GM18951 (cell line): ENCODE measurements at regions not wholly inside any gene's neighbourhood (a gene's known extent, or its start where the extent isn't known, plus 50 kb on each side); places are given as distances from the start of the nearest gene placed in this dataset.

Experiments
- POLR2A ChIP-seq: IDR thresholded peaks from 4 replicates; pipeline ENCODE4 v1.6.1; 2011; ENCODE audit warnings: mild to moderate bottlenecking; ENCODE audit not compliant: insufficient read length, insufficient read depth; ENCODE audit errors: extremely low read depth
- in situ Hi-C: fragments of 300-500 bp; cut with MboI; formaldehyde crosslinking; loops from one replicate; pipeline ENCODE4 v1.12.0; 2022; ENCODE audit warnings: low sequenced_read_pairs, mixed read lengths, inconsistent platforms; ENCODE audit not compliant: unreplicated experiment

GRCh38 chr2:226625946-226626345, 173.7 kb downstream of the IRS1 start:
- TF ChIP-seq POLR2A = no peak
- in situ Hi-C loops = no loop called here

- TF ChIP-seq POLR2A = no peak
- in situ Hi-C loops = no loop called here
These were observed 175.8 kb downstream of the IRS1 start for GRCh38 chr2:226623587-226624368.

- in situ Hi-C loops = no loop called here
- no peak for TF ChIP-seq POLR2A
These were observed 177.1 kb downstream of the IRS1 start for GRCh38 chr2:226622484-226622883.

- TF ChIP-seq POLR2A = no peak
- in situ Hi-C loops = no loop called here
These were observed 179.4 kb downstream of the IRS1 start for GRCh38 chr2:226620176-226620575.

GRCh38 chr2:226619707-226620106, 179.9 kb downstream of the IRS1 start:
- no peak for TF ChIP-seq POLR2A
- in situ Hi-C loops = no loop called here

GRCh38 chr2:226618875-226619605, 180.6 kb downstream of the IRS1 start:
- in situ Hi-C loops = no loop called here
- no peak for TF ChIP-seq POLR2A

- in situ Hi-C loops = no loop called here
- no peak for TF ChIP-seq POLR2A
These were observed 181.1 kb downstream of the IRS1 start for GRCh38 chr2:226618544-226618874.

GRCh38 chr2:226615891-226616290, 183.7 kb downstream of the IRS1 start:
- in situ Hi-C loops = no loop called here
- no peak for TF ChIP-seq POLR2A

GRCh38 chr2:226611944-226612318, 187.7 kb downstream of the IRS1 start:
- in situ Hi-C loops = no loop called here
- no peak for TF ChIP-seq POLR2A

- TF ChIP-seq POLR2A = no peak
- in situ Hi-C loops = no loop called here
These were observed 188.2 kb downstream of the IRS1 start for GRCh38 chr2:226611196-226611943.

- in situ Hi-C loops = no loop called here
- no peak for TF ChIP-seq POLR2A
These were observed 190.3 kb downstream of the IRS1 start for GRCh38 chr2:226609366-226609765.

GRCh38 chr2:226608451-226608850, 191.2 kb downstream of the IRS1 start:
- in situ Hi-C loops = no loop called here
- TF ChIP-seq POLR2A = no peak

GRCh38 chr2:226607379-226607778, 192.2 kb downstream of the IRS1 start:
- in situ Hi-C loops = no loop called here
- no peak for TF ChIP-seq POLR2A

- in situ Hi-C loops = no loop called here
- TF ChIP-seq POLR2A = no peak
These were observed 194.0 kb downstream of the IRS1 start for GRCh38 chr2:226605642-226606041.

GRCh38 chr2:226603606-226604005, 196.0 kb downstream of the IRS1 start:
- no peak for TF ChIP-seq POLR2A
- in situ Hi-C loops = no loop called here
